ENCODE measurements at regions not wholly inside any gene's neighbourhood (a gene's known extent, or its start where the extent isn't known, plus 50 kb on each side); places are given as distances from the start of the nearest gene placed in this dataset.

- TF ChIP-seq CEBPB (IDR thresholded peaks at IDR 0.05; ENCODE audit: borderline replicate concordance in 1 of 2, low read depth in 2 of 2, low read length in 2 of 2): no peak
- TF ChIP-seq POLR2AphosphoS2 (IDR thresholded peaks at IDR 0.05; ENCODE audit: low read depth, low read length): no peak
- TF ChIP-seq USF2 (IDR thresholded peaks at IDR 0.05; ENCODE audit: borderline replicate concordance, low read depth, low read length): no peak
- TF ChIP-seq, protein P1, sequence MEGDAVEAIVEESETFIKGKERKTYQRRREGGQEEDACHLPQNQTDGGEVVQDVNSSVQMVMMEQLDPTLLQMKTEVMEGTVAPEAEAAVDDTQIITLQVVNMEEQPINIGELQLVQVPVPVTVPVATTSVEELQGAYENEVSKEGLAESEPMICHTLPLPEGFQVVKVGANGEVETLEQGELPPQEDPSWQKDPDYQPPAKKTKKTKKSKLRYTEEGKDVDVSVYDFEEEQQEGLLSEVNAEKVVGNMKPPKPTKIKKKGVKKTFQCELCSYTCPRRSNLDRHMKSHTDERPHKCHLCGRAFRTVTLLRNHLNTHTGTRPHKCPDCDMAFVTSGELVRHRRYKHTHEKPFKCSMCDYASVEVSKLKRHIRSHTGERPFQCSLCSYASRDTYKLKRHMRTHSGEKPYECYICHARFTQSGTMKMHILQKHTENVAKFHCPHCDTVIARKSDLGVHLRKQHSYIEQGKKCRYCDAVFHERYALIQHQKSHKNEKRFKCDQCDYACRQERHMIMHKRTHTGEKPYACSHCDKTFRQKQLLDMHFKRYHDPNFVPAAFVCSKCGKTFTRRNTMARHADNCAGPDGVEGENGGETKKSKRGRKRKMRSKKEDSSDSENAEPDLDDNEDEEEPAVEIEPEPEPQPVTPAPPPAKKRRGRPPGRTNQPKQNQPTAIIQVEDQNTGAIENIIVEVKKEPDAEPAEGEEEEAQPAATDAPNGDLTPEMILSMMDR (IDR thresholded peaks at IDR 0.05 in 2 of 3, conservative IDR thresholded peaks at IDR 0.05 in 1 of 3; ENCODE audit: control insufficient read depth in 2 of 3, extremely low read depth in 1 of 3, insufficient read depth in 1 of 3, low read depth in 3 of 3, low read length in 3 of 3): no peak
- TF ChIP-seq CHD1 (IDR thresholded peaks at IDR 0.05; ENCODE audit: low read depth, low read length): no peak
- TF ChIP-seq TAF1 (IDR thresholded peaks at IDR 0.05; ENCODE audit: borderline replicate concordance, low read depth, low read length): no peak
- no peak for TF ChIP-seq SRF (IDR thresholded peaks at IDR 0.05; ENCODE audit: low read depth in 2 of 2, low read length in 2 of 2)
- no peak for TF ChIP-seq EP300 (IDR thresholded peaks at IDR 0.05; ENCODE audit: borderline replicate concordance in 1 of 2, control insufficient read depth in 1 of 2, low read depth in 2 of 2, low read length in 2 of 2)
- no peak for TF ChIP-seq POLR2A (IDR thresholded peaks at IDR 0.05; ENCODE audit: low read depth, low read length)
- no peak for TF ChIP-seq EZH2 (IDR thresholded peaks at IDR 0.05; ENCODE audit: borderline replicate concordance, control insufficient read depth, low read depth, low read length)
Measured at GRCh38 chr1:87556326-87556725, 227.6 kb downstream of the LMO4 start.

Measured in GM12878 (cell line).